ENCODE measurements at regions not wholly inside any gene's neighbourhood (a gene's known extent, or its start where the extent isn't known, plus 50 kb on each side); places are given as distances from the start of the nearest gene placed in this dataset.

DNA sequence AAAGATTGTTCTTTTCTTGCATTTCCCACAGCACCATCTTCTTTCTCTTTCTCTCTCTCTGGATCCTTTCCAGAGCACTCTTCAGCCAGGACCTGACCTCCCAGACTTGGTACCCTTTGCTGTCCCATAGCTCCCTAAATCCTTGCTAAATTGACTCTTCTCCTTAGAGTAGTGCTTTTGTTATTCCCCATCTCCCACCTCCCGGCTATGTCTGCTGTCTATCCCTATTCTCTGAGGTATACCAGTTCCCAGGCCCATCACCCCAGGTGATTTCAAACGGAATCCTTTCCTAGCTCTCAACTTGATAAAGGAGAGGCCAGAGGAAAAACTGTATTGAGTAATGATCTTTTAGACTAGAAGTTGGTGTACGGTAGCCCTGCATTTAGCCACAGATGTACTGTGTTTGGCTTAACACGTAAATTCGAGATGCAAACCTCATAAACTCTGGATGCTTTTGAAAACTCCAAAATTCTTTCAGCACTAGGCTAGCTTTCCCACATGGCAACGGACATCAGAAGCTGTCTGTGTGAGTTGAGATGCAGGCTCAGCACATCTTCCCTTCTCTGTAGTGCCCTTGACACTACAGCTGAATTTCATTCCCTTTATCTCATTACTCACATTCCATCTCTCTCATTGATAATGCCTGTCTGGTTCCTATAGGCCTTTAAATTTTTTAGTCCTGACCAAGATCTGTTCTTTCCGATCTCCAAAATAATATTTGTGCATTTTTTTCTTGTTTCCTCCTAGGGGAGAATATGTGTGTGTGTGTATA lies 320.8 kb upstream of the ITGA1 start:
- peaks cover 0 to 23% (median 0%) of the 10 kb centered on the region in 3 donors for H3K4me1 ChIP-seq
- H3K27ac ChIP-seq, result peak overlapping the region in 1 of 4 donors; percentile 9
- 62 to 80% methylated on average over 7 of the region's 7 CpGs for WGBS, 2 donors (ENCODE audit: low coverage in 1 of 2)
- ATAC-seq, result no peak
- H3K27me3 ChIP-seq, result no peaks in the 10 kb centered on the region
- H3K4me3 ChIP-seq, result no peak overlapping the region
- TF ChIP-seq, protein P1, sequence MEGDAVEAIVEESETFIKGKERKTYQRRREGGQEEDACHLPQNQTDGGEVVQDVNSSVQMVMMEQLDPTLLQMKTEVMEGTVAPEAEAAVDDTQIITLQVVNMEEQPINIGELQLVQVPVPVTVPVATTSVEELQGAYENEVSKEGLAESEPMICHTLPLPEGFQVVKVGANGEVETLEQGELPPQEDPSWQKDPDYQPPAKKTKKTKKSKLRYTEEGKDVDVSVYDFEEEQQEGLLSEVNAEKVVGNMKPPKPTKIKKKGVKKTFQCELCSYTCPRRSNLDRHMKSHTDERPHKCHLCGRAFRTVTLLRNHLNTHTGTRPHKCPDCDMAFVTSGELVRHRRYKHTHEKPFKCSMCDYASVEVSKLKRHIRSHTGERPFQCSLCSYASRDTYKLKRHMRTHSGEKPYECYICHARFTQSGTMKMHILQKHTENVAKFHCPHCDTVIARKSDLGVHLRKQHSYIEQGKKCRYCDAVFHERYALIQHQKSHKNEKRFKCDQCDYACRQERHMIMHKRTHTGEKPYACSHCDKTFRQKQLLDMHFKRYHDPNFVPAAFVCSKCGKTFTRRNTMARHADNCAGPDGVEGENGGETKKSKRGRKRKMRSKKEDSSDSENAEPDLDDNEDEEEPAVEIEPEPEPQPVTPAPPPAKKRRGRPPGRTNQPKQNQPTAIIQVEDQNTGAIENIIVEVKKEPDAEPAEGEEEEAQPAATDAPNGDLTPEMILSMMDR (IDR thresholded peaks at IDR 0.05), result no peak
- no peak for TF ChIP-seq POLR2A (IDR thresholded peaks at IDR 0.05)
- TF ChIP-seq POLR2AphosphoS5 (IDR thresholded peaks at IDR 0.05), result no peak
- TF ChIP-seq EP300 (IDR thresholded peaks at IDR 0.05), result no peak
- no peaks in the 10 kb centered on the region for H3K36me3 ChIP-seq
- no peaks in the 10 kb centered on the region for H3K9me3 ChIP-seq

DNA sequence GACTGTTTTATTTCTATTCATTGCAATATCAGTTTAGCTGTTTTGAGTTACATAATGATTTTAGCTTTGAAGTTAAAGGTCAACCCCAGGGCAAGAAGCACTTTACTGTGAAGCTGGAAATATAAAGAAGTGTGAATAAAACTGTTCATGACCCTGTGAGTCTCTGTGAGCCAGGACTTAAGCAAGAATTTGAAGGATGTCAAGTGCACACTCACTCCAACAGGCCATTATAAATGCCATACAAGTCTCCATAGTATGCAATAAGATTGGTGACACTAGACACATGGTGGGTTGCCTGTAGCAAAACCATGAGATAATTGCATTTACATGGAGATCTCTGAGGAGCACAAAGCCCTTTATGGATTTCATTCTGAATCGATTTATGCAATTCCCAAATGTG lies 318.7 kb upstream of the ITGA1 start:
- Histone ChIP-seq H3K27me3 (no peaks in the 10 kb centered on the region), H3K4me3 (no peak overlapping the region), H3K36me3 (no peaks in the 10 kb centered on the region), H3K27ac (no peak overlapping the region), H3K9me3 (no peaks in the 10 kb centered on the region), H3K4me1 (peaks cover 0 to 23% (median 0%) of the 10 kb centered on the region in 3 donors)
- no peak for TF ChIP-seq EP300 (IDR thresholded peaks at IDR 0.05)
- TF ChIP-seq, protein P1 (IDR thresholded peaks at IDR 0.05), result no peak
- TF ChIP-seq POLR2A (IDR thresholded peaks at IDR 0.05), result no peak
- TF ChIP-seq POLR2AphosphoS5 (IDR thresholded peaks at IDR 0.05), result no peak
- ATAC-seq, result no peak
- WGBS, 2 donors (ENCODE audit: low coverage in 1 of 2), result 50 to 67% methylated on average over 1 of the region's 1 CpG

DNA sequence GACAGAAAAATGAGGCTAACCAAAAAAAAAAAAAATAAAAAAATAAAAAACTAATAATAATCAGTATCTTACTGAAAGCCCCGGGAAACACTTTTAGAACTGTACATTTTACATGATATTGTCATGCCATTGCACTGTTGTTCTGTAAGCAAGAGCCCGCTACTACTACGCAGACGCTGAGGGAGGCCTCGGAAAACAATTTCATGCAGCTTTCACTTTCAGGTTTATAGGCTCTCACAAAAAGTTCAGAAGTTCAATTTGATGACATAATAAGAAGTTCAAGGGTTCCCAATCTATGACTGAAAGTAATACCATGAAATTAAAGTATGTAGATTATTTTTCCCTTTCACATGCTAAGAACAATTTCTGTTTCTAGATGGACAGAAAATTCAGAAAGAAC lies 318.3 kb upstream of the ITGA1 start:
- H3K4me1 ChIP-seq, result peaks cover 0 to 23% (median 0%) of the 10 kb centered on the region in 3 donors
- no peak for ATAC-seq
- H3K27ac ChIP-seq, result no peak overlapping the region
- H3K27me3 ChIP-seq, result no peaks in the 10 kb centered on the region
- H3K36me3 ChIP-seq, result no peaks in the 10 kb centered on the region
- no peak overlapping the region for H3K4me3 ChIP-seq
- TF ChIP-seq POLR2AphosphoS5 (IDR thresholded peaks at IDR 0.05) (no peak), POLR2A (IDR thresholded peaks at IDR 0.05) (no peak), EP300 (IDR thresholded peaks at IDR 0.05) (no peak)
- TF ChIP-seq, protein P1 (IDR thresholded peaks at IDR 0.05), result no peak
- WGBS, 2 donors (ENCODE audit: low coverage in 1 of 2), result 80 to 82% methylated on average over 5 of the region's 5 CpGs
- no peaks in the 10 kb centered on the region for H3K9me3 ChIP-seq

DNA sequence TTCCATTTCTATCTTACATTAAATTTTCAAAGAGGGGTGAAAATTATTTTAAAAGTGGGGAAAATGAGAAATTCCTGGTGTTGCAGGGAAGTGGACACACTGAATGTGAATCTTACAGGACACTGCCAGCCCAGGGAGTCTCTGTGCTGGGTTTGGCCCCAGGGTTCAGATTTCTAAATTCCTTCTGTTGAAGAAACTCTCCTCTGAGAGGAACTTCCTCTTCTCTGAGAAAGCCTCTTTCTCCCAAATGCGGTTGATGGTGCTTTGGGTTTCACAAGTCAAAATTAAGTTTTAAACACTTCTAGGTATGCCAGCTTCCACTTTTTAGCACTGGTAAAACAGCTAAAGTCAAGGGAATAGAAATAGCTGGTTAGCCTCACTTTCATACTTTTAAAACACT lies 317.9 kb upstream of the ITGA1 start:
- 78 to 80% methylated on average over 1 of the region's 1 CpG for WGBS, 2 donors (ENCODE audit: low coverage in 1 of 2)
- H3K27ac ChIP-seq, result no peak overlapping the region
- no peak overlapping the region for H3K4me3 ChIP-seq
- no peak for ATAC-seq
- TF ChIP-seq, protein P1 (IDR thresholded peaks at IDR 0.05), result no peak
- TF ChIP-seq POLR2A (IDR thresholded peaks at IDR 0.05), result no peak
- no peak for TF ChIP-seq POLR2AphosphoS5 (IDR thresholded peaks at IDR 0.05)
- no peak for TF ChIP-seq EP300 (IDR thresholded peaks at IDR 0.05)
- no peaks in the 10 kb centered on the region for H3K27me3 ChIP-seq
- peaks cover 0 to 23% (median 0%) of the 10 kb centered on the region in 3 donors for H3K4me1 ChIP-seq
- no peaks in the 10 kb centered on the region for H3K9me3 ChIP-seq
- no peaks in the 10 kb centered on the region for H3K36me3 ChIP-seq

DNA sequence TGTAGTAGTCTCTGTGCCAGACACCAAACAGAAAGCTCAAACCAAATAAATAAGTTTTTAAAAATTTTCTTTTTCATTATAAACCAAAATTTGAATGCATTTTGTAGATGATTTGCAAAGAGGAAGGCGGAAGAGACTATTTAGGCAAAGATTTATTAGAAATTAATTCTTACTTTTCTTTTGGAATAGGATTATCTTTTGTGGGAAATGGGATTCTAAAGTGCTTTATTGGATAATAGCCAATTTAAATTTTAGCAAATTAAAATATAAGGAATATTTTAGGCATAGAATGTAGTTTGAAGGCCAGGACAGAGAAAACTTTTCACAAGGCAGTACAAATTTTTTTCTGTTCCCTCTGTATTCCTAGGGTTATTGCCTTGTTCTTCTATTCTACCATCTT lies 311.4 kb upstream of the ITGA1 start:
- Histone ChIP-seq H3K9me3 (peaks cover 0 to 6% (median 0%) of the 10 kb centered on the region in 3 donors), H3K27me3 (no peaks in the 10 kb centered on the region), H3K4me3 (no peak overlapping the region), H3K36me3 (no peaks in the 10 kb centered on the region), H3K4me1 (no peaks in the 10 kb centered on the region), H3K27ac (no peak overlapping the region)
- TF ChIP-seq, protein P1 (IDR thresholded peaks at IDR 0.05), result no peak
- TF ChIP-seq POLR2A (IDR thresholded peaks at IDR 0.05), result no peak
- TF ChIP-seq POLR2AphosphoS5 (IDR thresholded peaks at IDR 0.05), result no peak
- no peak for TF ChIP-seq EP300 (IDR thresholded peaks at IDR 0.05)
- WGBS, 2 donors (ENCODE audit: low coverage in 1 of 2), result 52 to 79% methylated on average over 1 of the region's 1 CpG
- no peak for ATAC-seq
